GM18909 (cell line): ENCODE measurements at regions not wholly inside any gene's neighbourhood (a gene's known extent, or its start where the extent isn't known, plus 50 kb on each side); places are given as distances from the start of the nearest gene placed in this dataset.
"Not testable (repeated sequence)": the region's sequence is repeated elsewhere in the genome, so short reads cannot be mapped to it uniquely, and the experiment has no call there.

Source experiments
- ATAC-seq: cut with Tn5 transposase; IDR thresholded peaks from one replicate; pipeline ENCODE4 v1.9.1; 2021; ENCODE audit warnings: mild to moderate bottlenecking; ENCODE audit not compliant: unreplicated experiment, poor library complexity

DNA sequence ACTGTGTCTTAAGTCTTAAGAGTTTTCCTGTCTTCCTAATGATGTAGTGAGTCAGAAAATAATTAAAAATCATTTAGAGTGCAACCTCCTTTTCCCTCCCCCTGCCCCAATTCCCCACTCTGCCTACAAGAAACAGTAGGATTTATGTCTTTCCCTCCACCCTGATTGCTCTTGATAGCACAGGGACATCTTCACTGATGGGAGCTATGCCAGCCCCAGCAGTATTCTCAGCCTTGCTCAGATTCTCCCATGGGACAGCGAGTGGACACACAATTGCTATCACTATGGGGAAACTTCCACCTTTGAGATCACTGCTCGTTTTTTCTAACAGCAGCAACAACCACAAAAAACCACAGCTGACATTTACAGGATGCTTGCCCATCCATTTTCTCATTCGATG is 216.6 kb upstream of the PLXNA2 start:
- ATAC-seq: no peak

GRCh38 chr1:208461680-208462079 is 217.5 kb upstream of the PLXNA2 start:
- ATAC-seq: no peak

- no peak for ATAC-seq
Measured at GRCh38 chr1:208462761-208463160, 218.6 kb upstream of the PLXNA2 start.

- no peak for ATAC-seq
Measured at GRCh38 chr1:208465266-208465665, 221.1 kb upstream of the PLXNA2 start.

DNA sequence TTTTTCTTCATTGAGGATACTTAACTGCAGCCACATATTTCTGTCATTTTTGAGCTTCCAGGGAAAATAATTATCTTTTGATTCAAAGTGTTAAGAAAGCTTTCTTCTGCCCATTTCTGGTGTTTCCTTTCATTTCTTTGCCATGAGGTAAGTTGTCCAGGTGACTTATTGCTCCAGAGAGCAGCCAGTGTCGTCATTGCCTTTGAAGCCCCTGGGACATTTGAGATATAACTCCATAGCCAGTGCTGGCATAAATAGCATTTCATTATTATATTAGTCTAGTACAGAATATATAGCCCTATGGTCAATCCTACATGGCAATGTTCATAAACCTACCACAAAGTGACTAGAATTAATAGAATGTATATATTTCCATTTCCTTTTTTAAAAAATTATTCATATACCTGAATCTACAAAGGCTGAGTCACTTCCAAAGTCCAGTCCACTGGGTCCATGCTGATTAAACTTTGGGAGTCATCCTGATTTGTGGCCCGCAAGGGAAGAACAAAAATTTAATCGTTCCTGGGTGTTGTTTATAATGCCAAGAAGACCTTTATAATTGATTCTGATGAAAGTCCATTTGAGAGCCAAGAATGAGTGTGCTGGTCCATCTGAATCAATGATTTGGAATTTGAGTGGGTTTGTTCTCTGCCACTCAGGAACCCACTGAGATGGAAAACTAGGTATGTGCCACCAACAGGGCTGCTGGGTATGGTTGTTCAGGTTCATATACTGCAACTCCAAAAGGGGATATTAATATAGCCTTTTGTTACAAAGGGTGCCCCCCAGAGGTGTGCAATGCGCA is 221.8 kb upstream of the PLXNA2 start:
- ATAC-seq: no peak

GRCh38 chr1:208467151-208467780 is 223.1 kb upstream of the PLXNA2 start:
- no peak for ATAC-seq

GRCh38 chr1:208475449-208475848 is 231.3 kb upstream of the PLXNA2 start:
- no peak for ATAC-seq

DNA sequence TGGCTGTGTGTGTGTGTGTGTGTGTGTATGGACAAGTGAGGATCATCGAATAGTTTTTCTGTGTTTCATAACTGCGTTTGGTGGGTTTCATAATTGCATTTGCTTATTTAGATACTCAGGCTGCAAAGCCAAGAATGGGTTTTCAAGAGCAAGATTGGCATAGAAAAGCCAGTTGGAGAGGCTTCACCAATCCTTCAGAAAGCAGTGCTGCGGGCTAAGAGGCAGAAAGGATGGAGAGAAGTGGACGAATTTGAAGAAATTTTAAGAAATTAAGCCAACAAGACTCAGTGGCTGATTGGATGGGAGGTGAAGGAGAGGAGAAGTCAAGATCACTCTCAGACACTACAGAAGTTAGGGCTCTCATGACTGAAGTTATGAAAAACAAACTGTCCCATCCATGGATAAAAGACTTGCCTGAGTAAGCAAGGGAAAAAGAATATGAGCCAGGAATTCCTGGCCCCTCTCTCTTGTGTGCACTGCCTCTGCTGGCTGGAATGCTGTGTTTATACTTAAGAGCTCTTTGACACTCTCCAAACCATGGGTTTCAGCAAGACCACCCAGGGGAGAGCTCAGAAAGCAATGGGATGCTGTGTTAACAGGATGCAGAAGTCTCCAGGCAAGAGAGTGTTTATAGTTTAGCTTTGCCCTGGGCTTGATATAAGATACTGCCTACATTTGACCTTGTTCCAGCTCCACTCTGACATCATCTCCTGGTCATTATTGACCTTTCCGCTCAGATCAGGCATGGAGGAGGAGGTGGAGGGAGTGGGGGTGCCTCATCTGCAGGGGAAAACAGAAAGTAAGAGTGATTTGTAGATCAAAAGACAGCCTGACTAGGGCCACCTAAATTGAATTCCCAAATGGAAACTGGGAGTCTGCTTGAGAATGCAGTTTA is 232.0 kb upstream of the PLXNA2 start:
- ATAC-seq: no peak

GRCh38 chr1:208476846-208477170 is 232.6 kb upstream of the PLXNA2 start:
- no peak for ATAC-seq

GRCh38 chr1:208479435-208479834 is 235.3 kb upstream of the PLXNA2 start:
- no peak for ATAC-seq

DNA sequence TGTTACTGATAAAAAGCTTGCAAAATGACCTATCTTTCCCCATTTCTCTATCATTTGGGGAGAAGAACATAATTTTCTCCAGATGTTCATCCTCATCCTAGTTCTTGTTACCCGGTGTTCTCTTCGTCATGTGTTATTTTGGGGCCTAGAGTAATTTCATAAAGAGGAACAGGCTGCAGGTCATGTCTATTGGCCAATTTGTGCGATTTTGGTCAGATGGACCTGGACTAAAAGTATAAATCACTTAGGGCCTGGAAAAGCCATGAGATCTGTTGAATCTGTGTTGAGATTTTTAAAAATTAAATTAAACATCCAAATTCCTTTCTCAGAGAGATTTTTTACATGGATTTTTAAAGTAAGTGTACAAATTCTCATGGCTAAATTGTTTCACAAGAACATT is 241.3 kb upstream of the PLXNA2 start:
- no peak for ATAC-seq

DNA sequence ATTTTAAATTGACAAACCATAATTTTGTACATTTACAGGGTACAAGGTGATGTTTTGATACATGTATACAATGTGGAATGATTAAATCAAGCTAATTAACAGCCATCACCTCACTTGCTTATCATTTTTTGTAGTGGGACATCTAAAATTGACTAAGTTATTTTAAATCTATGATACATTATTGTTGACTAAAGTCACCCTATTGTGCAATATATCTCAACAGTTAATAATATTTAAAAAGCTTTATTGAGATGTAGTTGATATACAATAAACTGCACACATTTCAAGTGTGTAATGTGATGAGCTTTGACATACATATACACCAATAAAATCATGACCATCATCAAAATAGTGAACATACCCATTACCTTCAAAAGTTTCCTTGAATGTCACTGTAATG is 242.5 kb upstream of the PLXNA2 start:
- no peak for ATAC-seq

DNA sequence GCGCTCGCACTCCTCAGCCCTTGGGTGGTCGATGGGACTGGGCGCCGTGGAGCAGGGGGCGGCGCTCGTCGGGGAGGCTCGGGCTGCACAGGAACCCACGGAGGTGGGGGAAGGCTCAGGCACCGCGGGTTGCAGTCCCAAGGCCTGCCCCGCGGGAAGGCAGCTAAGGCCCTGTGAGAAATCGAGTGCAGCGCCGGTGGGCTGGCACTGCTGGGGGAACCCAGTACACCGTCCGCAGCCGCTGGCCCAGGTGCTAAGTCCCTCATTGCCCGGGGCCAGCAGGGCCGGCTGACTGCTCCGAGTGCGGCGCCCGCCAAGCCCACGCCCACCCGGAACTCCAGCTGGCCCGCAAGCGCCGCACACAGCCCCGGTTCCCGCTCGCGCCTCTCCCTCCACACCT is 244.2 kb upstream of the PLXNA2 start:
- ATAC-seq: not testable (repeated sequence)

GRCh38 chr1:208496467-208497371 is 252.5 kb upstream of the PLXNA2 start:
- no peak for ATAC-seq

- no peak for ATAC-seq
Measured at GRCh38 chr1:208497866-208498541, 253.8 kb upstream of the PLXNA2 start.

DNA sequence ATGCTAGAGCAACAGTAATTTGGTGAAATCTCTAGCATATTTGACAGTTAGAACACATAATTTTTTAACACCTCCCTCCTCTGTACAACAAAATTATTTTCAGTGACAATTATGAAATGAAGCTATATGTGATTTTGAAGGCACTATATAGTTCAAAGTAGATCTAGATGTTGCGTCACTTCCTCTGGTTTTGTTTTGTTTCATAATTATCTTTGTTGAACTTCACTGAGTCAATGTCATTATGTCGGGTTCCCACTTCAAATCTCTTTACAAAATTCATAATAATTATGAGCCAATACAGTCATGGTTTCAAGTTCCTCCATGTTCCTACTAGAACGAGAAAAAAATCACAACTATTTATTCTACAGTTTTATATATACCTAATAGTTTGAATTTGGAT is 254.8 kb upstream of the PLXNA2 start:
- ATAC-seq: no peak

DNA sequence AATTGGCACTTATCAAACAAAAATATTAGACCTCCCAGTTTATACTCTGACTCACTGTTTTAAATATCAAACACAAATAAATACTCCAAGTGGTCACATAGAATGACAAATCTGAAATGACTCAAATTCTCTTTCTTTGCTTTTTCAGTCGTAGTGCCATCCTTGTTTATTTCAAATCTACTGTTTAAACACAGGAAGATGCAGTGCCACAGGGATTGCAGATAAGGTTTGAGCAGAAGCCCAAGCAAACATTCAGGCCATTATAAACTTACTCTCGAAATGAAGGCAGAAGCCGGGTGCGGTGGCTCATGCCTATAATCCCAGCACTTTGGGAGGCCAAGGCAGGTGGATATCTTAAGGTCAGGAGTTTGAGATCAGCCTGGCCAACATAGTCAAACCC is 255.4 kb upstream of the PLXNA2 start:
- no peak for ATAC-seq

- ATAC-seq: no peak
Measured at GRCh38 chr1:208500375-208500774, 256.2 kb upstream of the PLXNA2 start.

- no peak for ATAC-seq
Measured at GRCh38 chr1:208501542-208501941, 257.4 kb upstream of the PLXNA2 start.

- no peak for ATAC-seq
Measured at GRCh38 chr1:208503787-208504186, 259.6 kb upstream of the PLXNA2 start.
